Middle frontal gyrus (tissue), 1 donor: ENCODE measurements at regions not wholly inside any gene's neighbourhood (a gene's known extent, or its start where the extent isn't known, plus 50 kb on each side); places are given as distances from the start of the nearest gene placed in this dataset.
"Not testable (repeated sequence)": the region's sequence is repeated elsewhere in the genome, so short reads cannot be mapped to it uniquely, and the experiment has no call there.

ENCODE experiments used
- DNase-seq: peaks from one replicate; pipeline ENCODE4 v3.0.0-alpha.2; 2015; ENCODE audit warnings: low spot score; ENCODE audit errors: extremely low spot score

DNA sequence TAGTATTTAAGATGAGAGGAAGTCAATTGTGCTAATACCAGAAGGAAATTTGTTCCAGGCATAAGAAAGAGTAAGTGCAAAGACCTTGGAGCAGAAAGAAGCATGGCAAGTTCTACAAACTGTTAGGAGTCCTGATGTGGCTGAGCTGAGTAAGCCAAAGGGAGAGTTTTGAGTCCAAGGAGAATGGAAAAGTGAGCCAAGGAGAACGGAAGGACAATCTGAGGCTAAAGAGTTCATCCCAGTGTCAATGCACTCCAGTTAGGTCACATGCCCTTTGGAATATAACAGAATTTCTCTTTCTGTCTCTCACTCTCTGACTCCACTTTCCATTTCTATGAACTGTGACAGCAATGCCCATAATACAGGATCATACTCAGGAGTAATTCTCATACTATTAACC lies 224.7 kb downstream of the CAAP1 start:
- DNase-seq: no peak

DNA sequence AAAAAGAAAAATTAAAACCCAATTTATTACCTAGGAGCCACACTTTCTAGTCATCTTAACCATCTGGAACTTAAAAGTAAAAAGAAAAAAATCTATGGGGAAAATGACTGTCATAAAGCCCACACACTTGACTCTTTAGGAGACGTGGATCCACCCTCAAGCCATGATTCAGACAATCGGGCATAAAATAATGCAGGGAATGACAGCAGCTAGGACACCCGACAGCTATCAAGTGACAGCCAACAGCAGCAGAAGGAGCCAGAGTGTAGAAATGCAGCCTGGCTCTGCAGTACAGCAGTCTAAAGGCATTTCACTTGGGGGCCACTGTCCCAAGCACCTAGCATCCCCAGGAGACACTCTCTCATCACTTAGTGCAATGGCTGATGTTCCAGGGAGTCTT lies 226.9 kb downstream of the CAAP1 start:
- no peak for DNase-seq

DNA sequence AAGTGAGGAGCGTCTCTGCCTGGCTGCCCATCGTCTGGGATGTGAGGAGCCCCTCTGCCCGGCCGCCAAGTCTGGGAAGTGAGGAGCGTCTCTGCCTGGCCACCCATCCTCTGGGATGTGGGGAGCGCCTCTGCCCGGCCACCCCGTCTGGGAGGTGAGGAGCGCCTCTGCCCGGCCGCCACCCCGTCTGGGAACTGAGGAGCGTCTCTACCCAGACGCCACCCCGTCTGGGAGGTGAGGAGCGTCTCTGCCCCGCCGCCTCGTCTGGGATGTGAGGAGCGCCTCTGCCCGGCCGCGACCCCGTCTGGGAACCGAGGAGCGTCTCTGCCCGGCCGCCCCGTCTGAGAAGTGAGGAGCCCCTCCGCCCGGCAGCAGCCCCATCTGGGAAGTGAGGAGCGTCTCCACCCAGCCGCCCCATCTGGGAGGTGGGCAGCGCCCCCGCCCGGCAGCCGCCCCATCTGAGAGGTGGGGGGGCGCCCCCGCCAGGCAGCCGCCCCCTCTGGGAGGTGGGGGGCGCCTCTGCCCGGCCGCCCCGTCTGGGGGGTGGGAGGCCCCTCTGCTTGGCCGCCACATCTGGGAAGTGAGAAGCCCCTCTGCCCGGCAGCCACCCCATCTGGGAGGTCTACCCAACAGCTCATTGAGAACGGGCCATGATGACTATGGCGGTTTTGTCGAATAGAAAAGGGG lies 228.4 kb downstream of the CAAP1 start:
- not testable (repeated sequence) for DNase-seq

DNA sequence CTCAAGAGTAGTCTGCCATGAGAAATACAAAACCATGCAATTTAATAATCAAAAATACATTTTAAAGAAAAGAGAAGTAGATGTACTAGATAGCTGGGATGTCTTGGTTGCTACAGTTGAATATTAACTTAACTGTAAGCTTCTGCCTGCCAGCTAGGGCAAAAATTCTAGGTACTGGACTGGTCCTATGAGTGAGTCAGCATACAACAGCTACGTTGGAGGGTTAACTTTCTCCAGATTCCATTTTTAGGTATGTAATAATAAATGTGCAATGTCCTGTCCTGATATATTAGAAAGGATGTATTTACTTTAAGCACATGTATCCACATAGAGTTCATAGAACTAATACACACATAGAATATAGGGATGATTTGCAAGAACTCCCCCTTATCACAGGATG lies 230.1 kb downstream of the CAAP1 start:
- no peak for DNase-seq

DNA sequence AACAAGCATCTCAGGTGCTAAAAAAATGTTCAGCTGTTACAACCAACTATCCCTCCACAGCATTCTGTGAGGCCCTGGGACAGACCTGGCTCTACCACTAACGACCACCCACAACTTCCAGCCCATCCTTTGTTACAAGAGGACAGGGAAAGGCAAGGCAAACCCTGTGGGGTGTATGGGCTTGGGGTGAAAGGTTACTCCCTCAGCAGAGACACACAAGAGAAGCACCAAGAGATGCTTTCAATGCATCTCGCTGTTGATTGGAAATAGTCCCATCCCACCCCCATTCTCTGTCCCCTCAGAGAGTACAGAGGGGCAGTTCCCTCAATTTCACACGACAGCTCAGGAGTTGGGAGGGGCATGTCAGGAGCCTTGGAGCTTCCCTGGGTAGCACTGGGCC lies 234.1 kb downstream of the CAAP1 start:
- DNase-seq: no peak

DNA sequence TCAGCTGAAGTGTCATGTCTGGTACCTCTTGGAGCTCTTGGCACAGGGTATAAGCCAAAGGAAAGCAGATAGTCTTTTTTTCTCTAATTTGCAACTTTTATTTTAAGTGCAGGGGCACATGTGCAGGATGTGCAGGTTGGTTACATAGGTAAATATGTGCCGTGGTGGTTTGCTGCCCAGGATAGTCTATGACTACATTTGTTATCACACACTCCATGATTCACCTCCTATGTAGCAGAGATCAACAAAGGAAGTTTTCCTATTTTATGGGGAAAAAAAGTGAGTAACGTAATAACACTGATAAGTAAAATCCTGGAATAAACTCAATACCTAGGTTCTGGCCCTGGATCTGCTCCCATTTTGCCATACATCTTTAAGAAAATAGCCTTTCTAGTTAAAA lies 234.6 kb downstream of the CAAP1 start:
- DNase-seq: no peak

DNA sequence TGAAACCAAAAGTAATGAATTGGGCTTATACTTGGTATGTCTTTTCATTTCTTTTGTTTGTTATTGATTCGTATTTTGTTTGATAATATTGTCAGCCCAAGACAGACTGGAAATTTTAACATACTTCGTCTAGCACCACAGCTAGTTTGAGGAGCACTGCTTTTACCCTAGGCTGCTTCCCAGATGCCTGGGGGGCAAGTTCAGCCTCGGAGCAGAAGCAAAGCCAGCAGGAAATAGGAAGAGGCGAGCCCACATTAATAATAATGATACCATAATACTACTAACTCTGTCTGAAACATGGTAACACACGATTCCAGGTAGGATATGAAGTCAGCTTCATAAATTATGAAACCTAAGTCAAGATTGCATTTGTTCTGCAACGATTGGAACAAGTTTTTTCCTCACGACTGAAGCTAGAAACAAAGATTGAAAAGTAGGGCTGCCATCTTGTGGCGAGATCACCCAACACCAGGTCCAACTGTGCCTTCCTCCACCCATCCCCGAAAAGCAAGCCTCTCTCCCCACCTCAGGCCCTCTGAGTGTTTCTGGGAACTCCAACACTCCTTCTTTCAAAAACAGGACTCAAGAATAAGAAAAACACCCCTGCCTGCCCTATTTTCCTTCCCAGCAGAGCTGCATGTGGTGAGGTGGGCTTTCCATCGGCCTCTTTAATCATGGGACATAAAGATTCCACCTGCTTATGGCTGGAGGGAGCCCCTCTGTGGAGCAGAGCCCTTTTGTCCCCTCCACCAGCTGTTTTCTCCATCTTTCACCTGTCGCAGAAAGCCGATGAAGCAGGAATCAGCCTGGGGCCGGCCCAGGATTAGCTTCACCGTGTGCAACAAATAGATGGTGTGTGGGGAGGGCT lies 236.4 kb downstream of the CAAP1 start:
- DNase-seq: no peak

DNA sequence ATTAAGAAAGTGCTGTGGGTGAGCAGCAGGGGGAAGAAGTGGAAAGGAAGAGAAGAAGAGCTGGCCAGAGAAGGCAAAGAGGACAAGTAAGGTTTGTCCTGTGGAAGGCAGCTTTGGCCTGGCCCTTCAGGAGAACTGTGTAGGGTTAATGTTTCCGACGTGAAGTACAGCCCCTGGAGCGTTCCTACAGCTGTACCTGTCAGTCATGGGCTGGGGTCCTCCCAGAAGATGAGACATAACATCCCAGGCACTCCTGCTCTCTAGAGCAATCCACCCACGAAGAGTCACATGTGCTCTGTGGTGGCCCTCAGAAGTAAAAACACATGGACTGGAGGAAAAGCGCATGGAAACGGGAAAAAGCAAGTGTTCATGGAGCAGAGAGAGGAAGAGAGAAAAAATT lies 237.4 kb downstream of the CAAP1 start:
- no peak for DNase-seq

DNA sequence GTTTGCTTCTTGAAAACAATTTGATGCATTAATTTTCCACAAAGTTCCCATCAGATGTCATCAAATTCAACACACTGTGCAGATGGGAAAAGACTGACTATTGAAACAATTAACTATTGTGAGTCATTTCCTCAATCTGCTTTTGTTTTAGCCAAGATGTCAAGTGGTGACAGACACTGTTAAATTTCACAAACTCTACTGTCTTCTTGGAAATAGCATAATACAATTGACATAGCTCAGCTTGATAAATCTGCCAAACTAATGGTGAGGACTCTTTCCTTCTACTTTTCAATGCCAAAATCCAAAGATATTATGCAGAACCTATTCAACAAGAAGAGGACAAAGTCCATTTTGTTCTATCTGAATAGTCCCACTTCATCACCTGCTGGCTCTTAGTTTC lies 242.3 kb downstream of the CAAP1 start:
- no peak for DNase-seq

DNA sequence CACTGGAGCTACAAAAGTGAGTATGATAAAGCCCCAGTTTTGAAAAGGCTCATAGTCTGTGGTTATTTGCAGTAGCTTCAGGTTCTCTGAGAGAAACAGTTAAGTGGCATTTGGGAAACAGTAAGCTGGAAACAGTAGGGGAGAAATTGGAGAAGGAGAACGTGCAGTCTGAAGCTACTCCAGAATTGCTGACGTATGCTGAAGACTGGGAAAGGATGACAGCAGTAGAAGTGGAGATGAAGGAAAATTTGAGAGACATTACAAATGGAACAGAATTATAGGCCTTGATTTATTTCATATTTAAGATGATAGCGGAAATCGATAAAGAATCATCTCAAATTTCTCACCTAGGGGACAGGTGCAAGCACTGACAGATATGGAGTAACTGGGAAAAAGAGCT lies 248.8 kb downstream of the CAAP1 start:
- DNase-seq: no peak

DNA sequence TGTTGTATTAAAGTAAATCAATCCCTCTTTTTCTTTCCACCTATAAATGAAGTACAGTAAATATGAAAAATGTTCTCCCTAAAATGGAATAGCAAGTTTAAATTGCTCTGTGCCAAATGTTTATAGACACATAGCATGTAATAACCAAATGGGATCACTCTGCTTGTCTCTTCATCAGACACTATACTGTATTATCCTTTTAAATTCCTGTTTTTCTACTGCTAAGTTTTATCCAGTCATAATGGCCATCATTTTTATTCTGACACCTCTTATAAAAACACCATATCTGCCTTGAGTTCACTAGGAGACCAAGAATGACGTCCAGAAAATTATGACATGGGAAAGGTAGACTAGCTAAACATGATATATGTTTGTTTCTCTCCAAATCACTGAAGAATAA lies 252.8 kb downstream of the CAAP1 start:
- no peak for DNase-seq

DNA sequence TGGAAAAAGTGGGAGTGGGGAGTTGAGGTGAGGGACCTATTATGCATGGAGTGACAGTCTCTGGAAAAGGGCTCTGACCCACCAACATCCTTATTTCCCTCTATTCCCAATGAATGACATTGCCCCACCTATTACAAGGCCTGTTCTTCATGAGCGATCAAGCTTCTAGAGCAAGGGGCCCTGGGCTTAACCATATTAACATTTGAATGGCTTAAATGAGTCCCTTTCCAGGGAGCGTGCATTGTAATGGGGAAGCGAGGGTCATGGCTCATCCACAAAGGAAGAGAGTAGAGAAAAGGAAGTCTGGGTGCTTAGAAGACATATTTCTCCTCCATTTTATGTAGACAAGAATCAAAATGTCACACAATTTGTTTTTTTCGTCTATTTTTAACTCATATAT lies 255.5 kb downstream of the CAAP1 start:
- DNase-seq: no peak

DNA sequence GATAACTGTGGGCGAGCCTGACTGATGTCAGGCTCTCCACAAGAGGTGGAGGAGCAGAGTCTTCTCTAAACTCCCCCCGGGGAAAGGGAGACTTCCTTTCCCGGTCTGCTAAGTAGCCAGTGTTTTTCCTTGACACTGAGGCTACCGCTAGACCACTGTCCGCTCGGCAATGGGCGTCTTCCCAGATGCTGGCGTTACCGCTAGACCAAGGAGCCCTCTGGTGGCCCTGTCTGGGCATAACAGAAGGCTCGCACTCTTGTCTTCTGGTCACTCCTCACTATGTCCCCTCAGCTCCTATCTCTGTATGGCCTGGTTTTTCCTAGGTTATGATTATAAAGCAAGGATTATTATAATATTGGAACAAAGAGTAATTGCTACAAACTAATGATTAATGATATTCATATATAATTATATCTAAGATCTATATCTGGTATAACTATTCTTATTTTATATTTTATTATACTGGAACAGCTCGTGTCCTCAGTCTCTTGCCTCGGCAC lies 278.7 kb downstream of the CAAP1 start:
- DNase-seq: not testable (repeated sequence)

DNA sequence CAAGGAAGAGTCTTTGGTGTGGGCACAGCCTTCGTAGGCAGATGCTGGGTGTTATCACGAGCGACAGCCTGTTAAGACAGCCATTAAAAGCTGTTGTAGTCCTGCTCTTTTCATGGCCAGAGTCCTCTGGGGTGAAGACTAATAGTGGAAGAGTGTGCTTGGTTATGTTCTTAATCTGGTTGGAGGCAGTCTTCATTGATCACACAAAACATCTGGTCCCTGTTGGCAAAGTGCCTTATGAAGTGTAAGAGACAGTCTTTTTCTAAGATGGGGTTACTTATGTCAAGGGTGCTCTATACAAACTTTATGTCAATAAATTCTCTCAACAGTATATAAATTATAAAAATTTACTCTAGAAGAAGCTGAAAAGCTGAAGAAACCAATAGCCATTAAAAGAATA lies 280.4 kb downstream of the CAAP1 start:
- no peak for DNase-seq

DNA sequence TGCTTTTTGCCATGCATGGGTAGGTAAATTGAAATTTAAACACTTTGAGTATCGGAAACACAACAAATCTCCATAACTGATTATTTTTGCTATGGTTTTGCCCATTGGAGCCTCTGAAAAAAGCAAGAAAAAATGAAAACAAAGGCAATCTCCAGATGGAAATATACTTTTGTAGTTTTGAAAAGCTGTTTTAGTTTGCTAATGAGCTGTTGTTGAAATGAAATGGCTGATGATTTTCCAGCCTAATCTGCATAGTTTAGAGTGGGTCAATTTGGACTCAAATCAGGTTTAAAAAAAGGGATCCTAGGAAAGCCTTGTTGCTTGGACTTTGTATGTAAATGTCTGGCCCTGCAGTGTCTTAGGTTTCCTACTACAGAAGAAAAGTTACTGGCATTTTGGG lies 285.8 kb downstream of the CAAP1 start:
- no peak for DNase-seq

DNA sequence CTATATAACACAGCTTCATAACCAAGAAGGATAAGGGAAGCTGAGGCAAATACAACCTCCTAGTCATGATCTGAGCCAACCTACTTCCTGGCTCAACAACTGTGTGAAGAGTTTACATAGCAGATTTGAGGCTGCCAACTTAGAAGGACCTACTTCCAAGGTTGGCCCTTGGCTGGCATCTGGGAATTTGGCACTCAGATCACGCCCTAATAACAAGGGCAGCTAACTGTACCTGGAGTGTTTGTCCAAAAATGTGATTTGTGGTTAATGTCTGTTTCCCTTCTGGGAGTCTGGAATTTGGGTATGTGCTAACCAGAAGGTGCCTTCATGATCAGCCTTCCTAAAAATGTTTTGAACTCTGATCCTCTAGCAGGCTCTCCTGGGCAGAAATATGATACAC lies 287.2 kb downstream of the CAAP1 start:
- DNase-seq: no peak

DNA sequence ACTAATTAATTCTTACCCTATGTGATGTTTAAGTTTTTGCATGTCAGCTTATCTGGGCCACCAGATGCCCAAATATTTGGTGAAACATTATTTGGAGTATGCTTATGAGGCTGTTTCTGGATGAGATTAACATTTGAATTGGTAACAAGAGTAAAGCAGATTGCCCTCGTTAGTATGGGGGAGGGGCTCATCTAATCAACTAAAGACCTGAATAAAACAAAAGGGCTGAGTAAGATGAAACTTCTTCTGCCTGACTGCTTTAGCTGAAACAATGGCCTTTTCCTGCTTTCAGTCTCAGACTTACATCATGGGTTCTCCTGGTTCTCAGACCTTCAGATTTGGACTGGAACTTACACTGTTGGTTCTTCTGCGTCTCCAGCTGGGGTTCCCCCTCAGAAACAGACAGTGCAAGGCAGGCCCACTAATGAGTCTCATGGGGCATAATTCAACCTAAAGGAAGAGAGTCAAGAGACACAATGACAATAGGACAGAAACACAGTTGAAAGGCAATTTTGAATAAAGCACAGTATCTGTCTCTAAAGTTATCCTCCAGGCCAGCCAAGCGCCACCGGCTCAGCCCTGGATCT lies 288.4 kb downstream of the CAAP1 start:
- DNase-seq: no peak

DNA sequence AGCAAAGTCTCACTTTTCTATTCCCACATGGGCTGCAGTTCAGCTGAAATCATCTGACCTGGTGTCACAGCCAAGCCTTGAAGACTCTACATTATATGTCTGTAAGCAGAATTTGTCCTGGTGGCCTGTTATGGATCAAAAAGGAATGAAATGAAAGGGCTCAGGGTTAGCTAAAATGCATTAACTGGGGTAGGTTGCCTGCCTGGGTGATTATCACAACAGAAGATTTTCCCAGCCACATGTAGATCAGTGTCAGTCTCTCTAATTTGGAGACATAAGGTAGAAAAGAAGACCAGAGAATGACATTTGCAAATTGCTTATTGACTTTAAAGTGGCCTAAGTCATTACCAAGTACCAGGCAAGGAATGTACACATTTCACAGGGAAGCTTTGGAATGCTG lies 289.0 kb downstream of the CAAP1 start:
- no peak for DNase-seq

DNA sequence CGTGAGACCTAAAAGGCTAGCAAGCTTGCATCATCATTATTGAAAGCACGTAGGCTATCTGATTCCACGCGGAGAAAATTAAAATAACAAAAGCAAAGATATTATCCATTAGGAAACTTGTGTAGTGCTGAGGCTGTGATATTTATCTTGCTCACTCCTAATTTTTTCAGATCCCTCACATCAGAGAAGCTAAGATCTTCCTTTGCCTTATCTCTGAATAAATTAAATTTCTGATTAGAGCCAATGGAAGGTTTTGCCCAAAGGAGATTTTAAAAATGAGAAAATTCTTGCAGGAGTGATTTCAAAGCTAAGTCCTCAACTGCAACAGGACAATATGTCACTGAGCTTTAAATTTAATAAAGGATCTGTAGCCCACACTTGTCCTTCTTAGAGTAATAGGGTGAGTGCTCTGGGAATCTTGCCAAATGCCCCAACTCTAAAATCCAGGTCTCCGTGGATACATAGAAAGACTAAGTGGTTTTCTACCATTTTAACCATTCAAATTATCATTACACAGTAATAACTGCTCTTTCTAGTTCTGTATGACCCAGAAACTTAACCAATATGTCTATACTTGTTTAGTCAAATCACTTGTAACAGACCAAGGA lies 295.0 kb downstream of the CAAP1 start:
- no peak for DNase-seq

DNA sequence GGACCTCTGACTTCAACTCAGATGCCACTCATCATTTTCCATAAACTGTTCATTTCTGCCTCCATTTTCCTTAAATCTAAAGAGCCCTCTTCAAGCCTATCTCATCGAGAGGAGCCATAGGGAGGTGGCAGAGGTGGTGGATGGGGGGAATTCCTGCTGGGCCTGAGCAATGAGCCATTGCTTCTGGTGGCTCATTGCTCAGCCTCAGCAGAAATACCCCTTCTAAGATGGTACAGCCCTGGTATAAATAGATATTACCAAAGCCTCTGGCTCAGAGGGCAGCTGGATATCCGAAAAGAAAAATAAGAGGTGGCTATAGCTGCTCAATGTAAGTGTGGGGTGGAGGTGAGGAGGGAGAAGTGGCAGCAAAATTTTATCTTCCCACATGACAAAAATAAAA lies 313.5 kb downstream of the CAAP1 start:
- DNase-seq: no peak

DNA sequence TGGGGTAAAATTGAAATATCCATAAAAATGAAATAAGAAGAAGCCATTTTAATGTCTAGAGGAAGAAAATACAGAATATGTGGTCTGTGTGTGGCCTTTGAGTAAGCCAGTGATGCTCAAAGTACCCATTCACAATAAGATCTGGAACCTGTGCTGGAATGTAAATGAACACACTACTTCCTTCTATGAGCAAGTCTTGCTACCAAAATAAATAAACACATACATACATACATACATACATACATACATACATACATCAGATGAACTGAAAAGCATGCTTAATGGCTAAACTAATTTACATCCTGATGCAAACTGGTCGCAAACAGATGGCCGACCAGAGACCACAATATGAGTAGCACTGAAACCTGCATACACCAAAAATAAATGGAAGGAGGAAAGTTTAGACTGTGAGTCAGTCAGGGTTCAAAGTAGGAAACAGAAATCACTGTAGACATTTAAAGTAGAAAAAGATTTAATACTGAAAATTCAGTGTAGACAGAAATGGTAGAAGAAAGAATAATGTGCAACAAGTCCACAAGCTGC lies 317.6 kb downstream of the CAAP1 start:
- DNase-seq: no peak

DNA sequence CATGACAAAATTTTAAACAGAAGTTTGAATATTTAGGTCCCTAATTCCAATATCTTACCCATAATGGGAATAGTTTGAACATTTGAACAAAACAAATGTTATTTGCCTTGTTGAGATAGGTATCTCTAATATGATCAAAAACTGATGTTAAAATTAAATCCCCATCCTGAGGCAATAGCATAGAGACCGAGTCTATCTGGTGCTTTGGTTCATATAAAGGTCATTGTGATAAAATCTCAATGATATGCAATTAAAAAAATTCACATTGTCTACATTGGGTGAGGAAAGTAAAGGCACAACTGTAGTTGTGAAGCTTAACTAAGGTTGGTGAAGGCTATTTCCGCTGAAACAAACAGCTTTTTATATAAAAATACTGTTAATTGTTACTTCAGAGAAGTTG lies 318.3 kb downstream of the CAAP1 start:
- no peak for DNase-seq
